ENCODE measurements at regions not wholly inside any gene's neighbourhood (a gene's known extent, or its start where the extent isn't known, plus 50 kb on each side); places are given as distances from the start of the nearest gene placed in this dataset.

- H3K27ac ChIP-seq (ENCODE audit: control insufficient read depth, insufficient read depth) = no peak overlapping the region
- no TSS peak for BruUV-seq (replicated peaks)
- FAIRE-seq = no peak
- H3K4me2 ChIP-seq (ENCODE audit: control insufficient read depth, insufficient read depth) = no peak overlapping the region
- no peaks in the 10 kb centered on the region for H3K79me2 ChIP-seq (ENCODE audit: control insufficient read depth, insufficient read depth, low read length)
- no peaks in the 10 kb centered on the region for H3K36me3 ChIP-seq (ENCODE audit: control insufficient read depth in 2 of 2, insufficient read depth in 2 of 2, low read length in 1 of 2)
- H3K9ac ChIP-seq (ENCODE audit: control insufficient read depth, insufficient read depth, low read length) = no peak overlapping the region
- H3K27me3 ChIP-seq (replicated peaks in 1 of 2; ENCODE audit: control insufficient read depth in 2 of 2, insufficient read depth in 2 of 2, low read length in 1 of 2) = peaks cover 0 to 3% of the 10 kb centered on the region in 2 experiments; a peak in 1 of 4 replicates
- intact Hi-C loops (cut with micrococcal nuclease; ENCODE audit: unreplicated experiment) = no loop called here
- no peaks in the 10 kb centered on the region for H3K9me3 ChIP-seq (replicated peaks; ENCODE audit: control insufficient read depth, insufficient read depth, low read length)
- H2AFZ ChIP-seq (ENCODE audit: control insufficient read depth, low read depth, low read length) = no peak overlapping the region
- no peaks in the 10 kb centered on the region for H3K4me1 ChIP-seq (ENCODE audit: control insufficient read depth, insufficient read depth, low read length)
- in situ Hi-C loops (cut with MboI) = no loop called here
- RAD21 ChIA-PET (ENCODE audit: unreplicated experiment) = no interaction called here
- no peak for DNase-seq (ENCODE audit: low read depth, low spot score)
- CTCF ChIA-PET = interaction anchor here (1.0 kb wide), 2 partner anchors 9 to 67 kb away, joined by 3 read pairs; no protein-coding TSS in a partner anchor
- ATAC-seq = no peak
- H3K4me3 ChIP-seq = no peak overlapping the region
- TF ChIP-seq, protein P1, sequence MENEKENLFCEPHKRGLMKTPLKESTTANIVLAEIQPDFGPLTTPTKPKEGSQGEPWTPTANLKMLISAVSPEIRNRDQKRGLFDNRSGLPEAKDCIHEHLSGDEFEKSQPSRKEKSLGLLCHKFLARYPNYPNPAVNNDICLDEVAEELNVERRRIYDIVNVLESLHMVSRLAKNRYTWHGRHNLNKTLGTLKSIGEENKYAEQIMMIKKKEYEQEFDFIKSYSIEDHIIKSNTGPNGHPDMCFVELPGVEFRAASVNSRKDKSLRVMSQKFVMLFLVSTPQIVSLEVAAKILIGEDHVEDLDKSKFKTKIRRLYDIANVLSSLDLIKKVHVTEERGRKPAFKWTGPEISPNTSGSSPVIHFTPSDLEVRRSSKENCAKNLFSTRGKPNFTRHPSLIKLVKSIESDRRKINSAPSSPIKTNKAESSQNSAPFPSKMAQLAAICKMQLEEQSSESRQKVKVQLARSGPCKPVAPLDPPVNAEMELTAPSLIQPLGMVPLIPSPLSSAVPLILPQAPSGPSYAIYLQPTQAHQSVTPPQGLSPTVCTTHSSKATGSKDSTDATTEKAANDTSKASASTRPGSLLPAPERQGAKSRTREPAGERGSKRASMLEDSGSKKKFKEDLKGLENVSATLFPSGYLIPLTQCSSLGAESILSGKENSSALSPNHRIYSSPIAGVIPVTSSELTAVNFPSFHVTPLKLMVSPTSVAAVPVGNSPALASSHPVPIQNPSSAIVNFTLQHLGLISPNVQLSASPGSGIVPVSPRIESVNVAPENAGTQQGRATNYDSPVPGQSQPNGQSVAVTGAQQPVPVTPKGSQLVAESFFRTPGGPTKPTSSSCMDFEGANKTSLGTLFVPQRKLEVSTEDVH (IDR thresholded peaks at IDR 0.05; ENCODE audit: low read depth, partially characterized antibody) = no peak
- no peak for TF ChIP-seq IRF4 (IDR thresholded peaks at IDR 0.05; ENCODE audit: low read depth, low read length)
- no peak for TF ChIP-seq NFYA (IDR thresholded peaks at IDR 0.05; ENCODE audit: borderline replicate concordance, low read depth, low read length)
- TF ChIP-seq SP1 (IDR thresholded peaks at IDR 0.05; ENCODE audit: low read depth, low read length) = no peak
- WGBS (ENCODE audit: insufficient coverage, insufficient replicate concordance, low lambda C conversion rate, missing lambda C conversion rate) = 31% methylated on average over 2 of the region's 2 CpGs
- POLR2A ChIA-PET = no interaction called here
- SMC1A ChIA-PET (ENCODE audit: uncharacterized antibody, unreplicated experiment) = interaction anchor here (0.5 to 0.9 kb wide), 3 partner anchors 8 to 349 kb away, joined by 3 to 4 read pairs (median 3); no protein-coding TSS in a partner anchor
- no peaks in the 10 kb centered on the region for H4K20me1 ChIP-seq (ENCODE audit: control insufficient read depth, insufficient read depth)
Measured at GRCh38 chr1:55309053-55309452, 93.9 kb upstream of the USP24 start.

DNA sequence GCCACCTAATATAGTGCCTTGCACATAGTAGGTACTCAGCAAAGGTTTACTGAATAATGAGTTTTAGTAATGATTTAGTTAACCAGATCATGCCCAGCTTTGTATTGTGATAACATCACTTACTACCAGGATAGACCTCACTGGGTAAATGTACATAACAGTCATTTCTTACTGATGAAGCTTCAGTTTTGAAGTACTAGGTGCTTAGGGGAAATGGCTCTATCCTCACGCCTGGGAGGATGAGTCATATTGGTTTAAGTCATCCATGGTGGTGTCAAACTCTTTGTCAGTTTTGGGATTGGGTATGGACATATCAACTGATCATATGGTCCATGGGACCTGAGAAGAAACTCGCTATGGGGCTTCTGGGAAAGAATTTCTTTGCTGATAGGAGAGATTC lies 90.6 kb upstream of the USP24 start:
- ChIA-PET POLR2A (no interaction called here), SMC1A (ENCODE audit: uncharacterized antibody, unreplicated experiment) (interaction anchor here (0.7 to 1.0 kb wide), 3 partner anchors 11 to 108 kb away, joined by 3 read pairs; no protein-coding TSS in a partner anchor), RAD21 (ENCODE audit: unreplicated experiment) (no interaction called here), CTCF (no interaction called here)
- BruUV-seq (replicated peaks) = no TSS peak
- TF ChIP-seq, protein P2, sequence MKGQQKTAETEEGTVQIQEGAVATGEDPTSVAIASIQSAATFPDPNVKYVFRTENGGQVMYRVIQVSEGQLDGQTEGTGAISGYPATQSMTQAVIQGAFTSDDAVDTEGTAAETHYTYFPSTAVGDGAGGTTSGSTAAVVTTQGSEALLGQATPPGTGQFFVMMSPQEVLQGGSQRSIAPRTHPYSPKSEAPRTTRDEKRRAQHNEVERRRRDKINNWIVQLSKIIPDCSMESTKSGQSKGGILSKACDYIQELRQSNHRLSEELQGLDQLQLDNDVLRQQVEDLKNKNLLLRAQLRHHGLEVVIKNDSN (IDR thresholded peaks at IDR 0.05; ENCODE audit: borderline replicate concordance, extremely low read length, insufficient read depth, low read depth, low read length) = no peak
- TF ChIP-seq BCLAF1 (IDR thresholded peaks at IDR 0.05) (no peak), RFX5 (IDR thresholded peaks at IDR 0.05; ENCODE audit: low read depth, low read length) (no peak), NFYA (IDR thresholded peaks at IDR 0.05; ENCODE audit: borderline replicate concordance, low read depth, low read length) (no peak)
- in situ Hi-C loops (cut with MboI) = no loop called here
- Histone ChIP-seq H3K27me3 (replicated peaks in 1 of 2; ENCODE audit: control insufficient read depth in 2 of 2, insufficient read depth in 2 of 2, low read length in 1 of 2) (peaks cover 0 to 3% of the 10 kb centered on the region in 2 experiments; a peak in 1 of 4 replicates), H2AFZ (ENCODE audit: control insufficient read depth, low read depth, low read length) (no peak overlapping the region), H3K9ac (ENCODE audit: control insufficient read depth, insufficient read depth, low read length) (no peak overlapping the region), H3K27ac (ENCODE audit: control insufficient read depth, insufficient read depth) (no peak overlapping the region), H3K4me1 (ENCODE audit: control insufficient read depth, insufficient read depth, low read length) (no peaks in the 10 kb centered on the region), H3K79me2 (ENCODE audit: control insufficient read depth, insufficient read depth, low read length) (no peaks in the 10 kb centered on the region), H4K20me1 (ENCODE audit: control insufficient read depth, insufficient read depth) (no peaks in the 10 kb centered on the region), H3K9me3 (replicated peaks; ENCODE audit: control insufficient read depth, insufficient read depth, low read length) (no peaks in the 10 kb centered on the region), H3K4me3 (no peak overlapping the region), H3K36me3 (ENCODE audit: control insufficient read depth in 2 of 2, insufficient read depth in 2 of 2, low read length in 1 of 2) (no peaks in the 10 kb centered on the region), H3K4me2 (ENCODE audit: control insufficient read depth, insufficient read depth) (no peak overlapping the region)
- ATAC-seq (no peak), FAIRE-seq (no peak), DNase-seq (ENCODE audit: low read depth, low spot score) (no peak)
- 11% methylated on average over 2 of the region's 2 CpGs for whole genome bisulfite sequencing (ENCODE audit: insufficient coverage, insufficient replicate concordance, low lambda C conversion rate, missing lambda C conversion rate)
- intact Hi-C loops (cut with micrococcal nuclease; ENCODE audit: unreplicated experiment) = no loop called here
